ENCODE measurements at regions not wholly inside any gene's neighbourhood (a gene's known extent, or its start where the extent isn't known, plus 50 kb on each side); places are given as distances from the start of the nearest gene placed in this dataset.

DNA sequence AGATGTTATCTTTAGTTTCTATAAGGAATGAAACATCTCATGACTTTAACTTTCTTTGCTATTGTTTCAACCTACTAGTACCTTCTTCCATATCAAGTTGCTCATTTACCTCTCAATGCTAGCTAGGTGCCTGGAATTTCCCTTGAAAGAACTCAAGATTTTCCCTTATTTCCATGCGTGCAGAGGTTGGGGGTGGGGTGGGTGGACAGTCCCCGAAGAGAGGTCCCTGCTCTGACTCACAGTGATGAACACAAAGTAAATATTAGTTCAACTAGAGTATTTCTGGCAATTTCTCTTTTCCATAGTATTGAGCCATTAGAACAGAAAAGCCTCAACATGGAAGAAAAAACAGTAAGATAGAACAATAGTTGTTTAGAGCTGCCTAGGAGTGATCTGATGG lies 239.0 kb upstream of the ZP4 start:
- Histone ChIP-seq H3K4me1 (ENCODE audit: insufficient read depth, low read length) (no peaks in the 10 kb centered on the region), H3K4me2 (ENCODE audit: low read depth, low read length) (no peak overlapping the region), H3K4me3 (replicated peaks in 1 of 3; ENCODE audit: insufficient read depth in 1 of 3, low read depth in 2 of 3, low read length in 3 of 3) (no peak overlapping the region), H3K27me3 (ENCODE audit: control insufficient read depth in 1 of 2, insufficient read depth in 2 of 2, low read length in 2 of 2) (no peaks in the 10 kb centered on the region), H4K20me1 (ENCODE audit: insufficient read depth, low read length) (no peaks in the 10 kb centered on the region), H3K9ac (ENCODE audit: insufficient read depth, low read depth, low read length) (no peak overlapping the region), H3K36me3 (replicated peaks in 1 of 2; ENCODE audit: control insufficient read depth in 1 of 2, insufficient read depth in 2 of 2, low read length in 2 of 2) (no peaks in the 10 kb centered on the region), H3K9me3 (ENCODE audit: low read length) (peaks cover 84% of the 10 kb centered on the region), H3K27ac (ENCODE audit: extremely low read length, insufficient read depth, low read length) (no peak overlapping the region), H2AFZ (ENCODE audit: low read length) (no peak overlapping the region), H3K79me2 (ENCODE audit: insufficient read depth, low read length) (no peaks in the 10 kb centered on the region)
- 3% methylated on average over 2 of the region's 2 CpGs for WGBS (ENCODE audit: low lambda C conversion rate)
- CTCF ChIA-PET (ENCODE audit: low intra/inter-chr PET ratio, low total read pairs), result no interaction called here
- FAIRE-seq (no peak), DNase-seq (ENCODE audit: low spot score) (no peak), ATAC-seq (no peak)
- in situ Hi-C loops (cut with HindIII; ENCODE audit: extremely low pct_ligation_motif_present, low pct_unique_long_range_greater_than_20kb), result no loop called here
- no TSS peak for BruUV-seq (replicated peaks)
- intact Hi-C loops (cut with micrococcal nuclease; ENCODE audit: unreplicated experiment), result no loop called here
- POLR2A ChIA-PET, result no interaction called here
- TF ChIP-seq ZNF614 (CRISPR knock-in tag; IDR thresholded peaks at IDR 0.05; ENCODE audit: borderline replicate concordance), result no peak
- TF ChIP-seq, protein P1, sequence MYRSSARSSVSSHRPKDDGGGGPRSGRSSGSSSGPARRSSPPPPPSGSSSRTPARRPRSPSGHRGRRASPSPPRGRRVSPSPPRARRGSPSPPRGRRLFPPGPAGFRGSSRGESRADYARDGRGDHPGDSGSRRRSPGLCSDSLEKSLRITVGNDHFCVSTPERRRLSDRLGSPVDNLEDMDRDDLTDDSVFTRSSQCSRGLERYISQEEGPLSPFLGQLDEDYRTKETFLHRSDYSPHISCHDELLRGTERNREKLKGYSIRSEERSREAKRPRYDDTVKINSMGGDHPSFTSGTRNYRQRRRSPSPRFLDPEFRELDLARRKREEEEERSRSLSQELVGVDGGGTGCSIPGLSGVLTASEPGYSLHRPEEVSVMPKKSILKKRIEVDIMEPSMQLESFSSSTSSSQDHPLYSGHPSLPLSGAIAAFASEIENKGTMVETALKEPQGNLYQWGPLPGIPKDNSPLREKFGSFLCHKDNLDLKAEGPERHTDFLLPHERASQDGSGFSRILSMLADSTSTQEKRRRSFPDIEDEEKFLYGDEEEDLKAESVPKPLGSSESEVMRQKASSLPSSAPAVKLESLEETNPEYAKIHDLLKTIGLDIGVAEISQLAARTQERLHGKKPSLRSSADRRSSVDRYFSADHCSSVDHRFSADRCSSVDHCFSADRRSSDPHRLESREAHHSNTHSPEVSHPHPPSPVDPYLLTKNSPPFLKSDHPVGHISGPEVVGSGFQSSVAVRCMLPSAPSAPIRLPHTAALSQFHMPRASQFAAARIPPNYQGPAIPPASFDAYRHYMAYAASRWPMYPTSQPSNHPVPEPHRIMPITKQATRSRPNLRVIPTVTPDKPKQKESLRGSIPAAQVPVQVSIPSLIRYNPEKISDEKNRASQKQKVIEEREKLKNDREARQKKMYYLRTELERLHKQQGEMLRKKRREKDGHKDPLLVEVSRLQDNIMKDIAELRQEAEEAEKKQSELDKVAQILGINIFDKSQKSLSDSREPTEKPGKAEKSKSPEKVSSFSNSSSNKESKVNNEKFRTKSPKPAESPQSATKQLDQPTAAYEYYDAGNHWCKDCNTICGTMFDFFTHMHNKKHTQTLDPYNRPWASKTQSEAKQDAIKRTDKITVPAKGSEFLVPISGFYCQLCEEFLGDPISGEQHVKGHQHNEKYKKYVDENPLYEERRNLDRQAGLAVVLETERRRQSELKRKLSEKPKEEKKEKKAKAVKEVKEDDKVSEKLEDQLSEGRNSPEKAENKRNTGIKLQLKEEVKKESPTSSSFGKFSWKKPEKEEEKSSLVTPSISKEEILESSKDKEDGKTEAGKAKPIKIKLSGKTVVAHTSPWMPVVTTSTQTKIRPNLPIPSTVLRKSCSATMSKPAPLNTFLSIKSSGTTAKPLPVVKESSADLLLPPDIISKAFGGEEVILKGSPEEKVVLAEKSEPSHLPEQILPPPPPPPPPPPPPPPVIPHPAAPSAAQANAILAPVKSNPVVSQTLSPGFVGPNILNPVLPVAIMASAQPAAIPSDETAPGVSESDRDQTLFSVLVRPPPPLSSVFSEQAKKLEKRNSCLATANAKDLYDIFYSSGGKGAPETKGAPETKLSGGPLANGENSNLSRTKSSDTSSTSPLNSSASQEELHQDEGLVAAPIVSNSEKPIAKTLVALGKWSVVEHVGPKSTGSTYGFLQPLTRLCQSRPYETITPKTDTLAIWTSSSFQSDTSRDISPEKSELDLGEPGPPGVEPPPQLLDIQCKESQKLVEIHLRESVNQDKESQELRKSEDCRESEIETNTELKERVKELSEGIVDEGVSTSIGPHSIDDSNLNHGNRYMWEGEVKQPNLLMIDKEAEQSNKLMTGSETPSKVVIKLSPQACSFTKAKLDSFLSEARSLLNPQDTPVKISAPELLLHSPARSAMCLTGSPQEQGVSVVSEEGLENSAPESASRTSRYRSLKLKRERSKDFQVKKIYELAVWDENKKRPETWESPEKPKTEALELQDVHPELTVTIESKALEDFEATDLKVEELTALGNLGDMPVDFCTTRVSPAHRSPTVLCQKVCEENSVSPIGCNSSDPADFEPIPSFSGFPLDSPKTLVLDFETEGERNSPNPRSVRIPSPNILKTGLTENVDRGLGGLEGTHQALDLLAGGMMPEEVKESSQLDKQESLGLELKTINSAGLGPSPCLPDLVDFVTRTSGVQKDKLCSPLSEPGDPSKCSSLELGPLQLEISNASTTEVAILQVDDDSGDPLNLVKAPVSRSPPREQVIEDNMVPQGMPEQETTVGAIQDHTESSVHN (CRISPR knock-in tag; IDR thresholded peaks at IDR 0.05), result no peak
- no peak for TF ChIP-seq CAMTA2 (CRISPR knock-in tag; IDR thresholded peaks at IDR 0.05; ENCODE audit: borderline replicate concordance)
- TF ChIP-seq, protein P2, sequence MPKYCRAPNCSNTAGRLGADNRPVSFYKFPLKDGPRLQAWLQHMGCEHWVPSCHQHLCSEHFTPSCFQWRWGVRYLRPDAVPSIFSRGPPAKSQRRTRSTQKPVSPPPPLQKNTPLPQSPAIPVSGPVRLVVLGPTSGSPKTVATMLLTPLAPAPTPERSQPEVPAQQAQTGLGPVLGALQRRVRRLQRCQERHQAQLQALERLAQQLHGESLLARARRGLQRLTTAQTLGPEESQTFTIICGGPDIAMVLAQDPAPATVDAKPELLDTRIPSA (CRISPR knock-in tag; IDR thresholded peaks at IDR 0.05; ENCODE audit: borderline replicate concordance), result no peak
- TF ChIP-seq SP2 (CRISPR knock-in tag; IDR thresholded peaks at IDR 0.05), result no peak
- TF ChIP-seq ARHGAP35 (CRISPR knock-in tag; IDR thresholded peaks at IDR 0.05; ENCODE audit: borderline replicate concordance), result no peak
- TF ChIP-seq KDM3A (CRISPR knock-in tag; IDR thresholded peaks at IDR 0.05; ENCODE audit: low read depth), result no peak
- TF ChIP-seq GZF1 (CRISPR knock-in tag; IDR thresholded peaks at IDR 0.05), result no peak
- TF ChIP-seq, protein P3, sequence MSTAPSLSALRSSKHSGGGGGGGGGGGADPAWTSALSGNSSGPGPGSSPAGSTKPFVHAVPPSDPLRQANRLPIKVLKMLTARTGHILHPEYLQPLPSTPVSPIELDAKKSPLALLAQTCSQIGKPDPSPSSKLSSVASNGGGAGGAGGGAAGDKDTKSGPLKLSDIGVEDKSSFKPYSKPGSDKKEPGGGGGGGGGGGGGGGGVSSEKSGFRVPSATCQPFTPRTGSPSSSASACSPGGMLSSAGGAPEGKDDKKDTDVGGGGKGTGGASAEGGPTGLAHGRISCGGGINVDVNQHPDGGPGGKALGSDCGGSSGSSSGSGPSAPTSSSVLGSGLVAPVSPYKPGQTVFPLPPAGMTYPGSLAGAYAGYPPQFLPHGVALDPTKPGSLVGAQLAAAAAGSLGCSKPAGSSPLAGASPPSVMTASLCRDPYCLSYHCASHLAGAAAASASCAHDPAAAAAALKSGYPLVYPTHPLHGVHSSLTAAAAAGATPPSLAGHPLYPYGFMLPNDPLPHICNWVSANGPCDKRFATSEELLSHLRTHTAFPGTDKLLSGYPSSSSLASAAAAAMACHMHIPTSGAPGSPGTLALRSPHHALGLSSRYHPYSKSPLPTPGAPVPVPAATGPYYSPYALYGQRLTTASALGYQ (CRISPR knock-in tag; IDR thresholded peaks at IDR 0.05), result no peak
- no peak for TF ChIP-seq NFE2L2 (IDR thresholded peaks at IDR 0.05; ENCODE audit: low read length)
- TF ChIP-seq, protein P4, sequence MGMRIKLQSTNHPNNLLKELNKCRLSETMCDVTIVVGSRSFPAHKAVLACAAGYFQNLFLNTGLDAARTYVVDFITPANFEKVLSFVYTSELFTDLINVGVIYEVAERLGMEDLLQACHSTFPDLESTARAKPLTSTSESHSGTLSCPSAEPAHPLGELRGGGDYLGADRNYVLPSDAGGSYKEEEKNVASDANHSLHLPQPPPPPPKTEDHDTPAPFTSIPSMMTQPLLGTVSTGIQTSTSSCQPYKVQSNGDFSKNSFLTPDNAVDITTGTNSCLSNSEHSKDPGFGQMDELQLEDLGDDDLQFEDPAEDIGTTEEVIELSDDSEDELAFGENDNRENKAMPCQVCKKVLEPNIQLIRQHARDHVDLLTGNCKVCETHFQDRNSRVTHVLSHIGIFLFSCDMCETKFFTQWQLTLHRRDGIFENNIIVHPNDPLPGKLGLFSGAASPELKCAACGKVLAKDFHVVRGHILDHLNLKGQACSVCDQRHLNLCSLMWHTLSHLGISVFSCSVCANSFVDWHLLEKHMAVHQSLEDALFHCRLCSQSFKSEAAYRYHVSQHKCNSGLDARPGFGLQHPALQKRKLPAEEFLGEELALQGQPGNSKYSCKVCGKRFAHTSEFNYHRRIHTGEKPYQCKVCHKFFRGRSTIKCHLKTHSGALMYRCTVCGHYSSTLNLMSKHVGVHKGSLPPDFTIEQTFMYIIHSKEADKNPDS (CRISPR knock-in tag; IDR thresholded peaks at IDR 0.05), result no peak
- TF ChIP-seq NR2C2 (CRISPR knock-in tag; IDR thresholded peaks at IDR 0.05; ENCODE audit: borderline replicate concordance), result no peak
- TF ChIP-seq ZNF460 (CRISPR knock-in tag; IDR thresholded peaks at IDR 0.05; ENCODE audit: borderline replicate concordance), result no peak
